Fibroblast of lung (primary cell): ENCODE measurements at regions not wholly inside any gene's neighbourhood (a gene's known extent, or its start where the extent isn't known, plus 50 kb on each side); places are given as distances from the start of the nearest gene placed in this dataset.

Experiments
- DNase-seq, 2 donors: peaks; one replicate each; pipeline versions ENCODE4 v3.0.0 to v3.0.0-alpha.2; 2010; ENCODE audit warnings: low read depth in 2 of 2
- H2AFZ ChIP-seq: 2 replicates; pipeline ENCODE4 v1.5.1; 2012; ENCODE audit warnings: low read length, control low read depth, inconsistent platforms
- H3K27ac ChIP-seq: 2 replicates; pipeline ENCODE4 v1.5.1; 2011; ENCODE audit warnings: low read length, control low read depth; ENCODE audit not compliant: insufficient read depth
- H3K27me3 ChIP-seq: 2 replicates; pipeline ENCODE4 v1.5.1; 2011; ENCODE audit warnings: mild to moderate bottlenecking, low read length; ENCODE audit not compliant: control insufficient read depth, insufficient read depth
- H3K36me3 ChIP-seq: 2 replicates; pipeline ENCODE4 v1.5.1; 2011; ENCODE audit warnings: low read length; ENCODE audit not compliant: control insufficient read depth, insufficient read depth
- H3K4me1 ChIP-seq: 2 replicates; pipeline ENCODE4 v1.5.1; 2011; ENCODE audit warnings: low read length; ENCODE audit not compliant: control insufficient read depth, insufficient read depth; ENCODE audit errors: extremely low read depth
- H3K4me2 ChIP-seq: 2 replicates; pipeline ENCODE4 v1.5.1; 2011; ENCODE audit warnings: low read length, control low read depth; ENCODE audit not compliant: insufficient read depth; ENCODE audit errors: extremely low read depth
- H3K4me3 ChIP-seq, 4 experiments: fragments of 200-600 bp in 1 of 4; sonication (generic) in 1 of 4; replicated peaks in 1 of 4; 2 replicates each; pipeline ENCODE4 v1.5.1; 2011 to 2016; ENCODE audit warnings: low read length in 4 of 4, low read depth in 3 of 4, mild to moderate bottlenecking in 3 of 4, control low read depth in 2 of 4, inconsistent platforms in 1 of 4, mixed read lengths in 1 of 4; ENCODE audit not compliant: insufficient read depth in 1 of 4; ENCODE audit errors: control extremely low read depth in 1 of 4
- H3K79me2 ChIP-seq: 2 replicates; pipeline ENCODE4 v1.5.1; 2012; ENCODE audit warnings: mild to moderate bottlenecking, low read length, inconsistent platforms; ENCODE audit not compliant: control insufficient read depth, insufficient read depth
- H3K9ac ChIP-seq: 2 replicates; pipeline ENCODE4 v1.5.1; 2011; ENCODE audit warnings: mild to moderate bottlenecking, low read length, control low read depth; ENCODE audit not compliant: insufficient read depth
- H3K9me3 ChIP-seq: 2 replicates; pipeline ENCODE4 v1.5.1; 2012; ENCODE audit warnings: low read depth, low read length; ENCODE audit not compliant: control insufficient read depth, insufficient read depth
- H4K20me1 ChIP-seq: 2 replicates; pipeline ENCODE4 v1.5.1; 2011; ENCODE audit warnings: low read length; ENCODE audit not compliant: control insufficient read depth, insufficient read depth; ENCODE audit errors: extremely low read depth
- CTCF ChIP-seq, 2 donors: IDR thresholded peaks in 1 of 2; conservative IDR thresholded peaks in 1 of 2; 1 replicate in 1 of 2; 2 replicates in 1 of 2; pipeline ENCODE4 v1.5.1; 2011 to 2012; ENCODE audit warnings: low read length in 2 of 2, control low read depth in 1 of 2, inconsistent platforms in 1 of 2, low read depth in 1 of 2, mild to moderate bottlenecking in 1 of 2
- EZH2 ChIP-seq: IDR thresholded peaks from 2 replicates; pipeline ENCODE4 v1.5.1; 2012; ENCODE audit warnings: low read length, control low read depth, mild to moderate bottlenecking; ENCODE audit errors: missing control alignments

- DNase-seq: no peak
- Histone ChIP-seq H3K27ac (no peak overlapping the region), H3K4me2 (no peak overlapping the region), H3K9me3 (no peaks in the 10 kb centered on the region), H2AFZ (no peak overlapping the region), H4K20me1 (no peaks in the 10 kb centered on the region), H3K4me3 (no peak overlapping the region), H3K4me1 (no peaks in the 10 kb centered on the region), H3K36me3 (no peaks in the 10 kb centered on the region), H3K27me3 (no peaks in the 10 kb centered on the region), H3K9ac (no peak overlapping the region), H3K79me2 (no peaks in the 10 kb centered on the region)
- TF ChIP-seq CTCF (conservative IDR thresholded peaks at IDR 0.05 in 1 of 2, IDR thresholded peaks at IDR 0.05 in 1 of 2; ENCODE audit: low read depth in 1 of 2, low read length in 2 of 2): no peak
These were observed 313.5 kb downstream of the CAAP1 start for GRCh38 chr9:26579056-26579455.

DNA sequence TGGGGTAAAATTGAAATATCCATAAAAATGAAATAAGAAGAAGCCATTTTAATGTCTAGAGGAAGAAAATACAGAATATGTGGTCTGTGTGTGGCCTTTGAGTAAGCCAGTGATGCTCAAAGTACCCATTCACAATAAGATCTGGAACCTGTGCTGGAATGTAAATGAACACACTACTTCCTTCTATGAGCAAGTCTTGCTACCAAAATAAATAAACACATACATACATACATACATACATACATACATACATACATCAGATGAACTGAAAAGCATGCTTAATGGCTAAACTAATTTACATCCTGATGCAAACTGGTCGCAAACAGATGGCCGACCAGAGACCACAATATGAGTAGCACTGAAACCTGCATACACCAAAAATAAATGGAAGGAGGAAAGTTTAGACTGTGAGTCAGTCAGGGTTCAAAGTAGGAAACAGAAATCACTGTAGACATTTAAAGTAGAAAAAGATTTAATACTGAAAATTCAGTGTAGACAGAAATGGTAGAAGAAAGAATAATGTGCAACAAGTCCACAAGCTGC is 317.6 kb downstream of the CAAP1 start:
- Histone ChIP-seq H3K36me3 (no peaks in the 10 kb centered on the region), H3K4me3 (no peak overlapping the region), H4K20me1 (no peaks in the 10 kb centered on the region), H3K9me3 (no peaks in the 10 kb centered on the region), H3K27ac (no peak overlapping the region), H3K4me2 (no peak overlapping the region), H3K4me1 (no peaks in the 10 kb centered on the region), H3K27me3 (no peaks in the 10 kb centered on the region), H3K79me2 (no peaks in the 10 kb centered on the region), H3K9ac (no peak overlapping the region), H2AFZ (no peak overlapping the region)
- no peak for TF ChIP-seq EZH2
- TF ChIP-seq CTCF (conservative IDR thresholded peaks at IDR 0.05 in 1 of 2, IDR thresholded peaks at IDR 0.05 in 1 of 2; ENCODE audit: low read depth in 1 of 2, low read length in 2 of 2): no peak
- DNase-seq: no peak

- Histone ChIP-seq H3K4me2 (no peak overlapping the region), H4K20me1 (no peaks in the 10 kb centered on the region), H3K27ac (no peak overlapping the region), H3K4me3 (no peak overlapping the region), H3K79me2 (no peaks in the 10 kb centered on the region), H3K36me3 (no peaks in the 10 kb centered on the region), H3K4me1 (no peaks in the 10 kb centered on the region), H2AFZ (no peak overlapping the region), H3K27me3 (no peaks in the 10 kb centered on the region), H3K9ac (no peak overlapping the region), H3K9me3 (no peaks in the 10 kb centered on the region)
- no peak for DNase-seq
- TF ChIP-seq CTCF (conservative IDR thresholded peaks at IDR 0.05 in 1 of 2, IDR thresholded peaks at IDR 0.05 in 1 of 2; ENCODE audit: low read depth in 1 of 2, low read length in 2 of 2) (no peak), EZH2 (no peak)
These were observed 318.3 kb downstream of the CAAP1 start for GRCh38 chr9:26574256-26574655.
